ENCODE measurements at regions not wholly inside any gene's neighbourhood (a gene's known extent, or its start where the extent isn't known, plus 50 kb on each side); places are given as distances from the start of the nearest gene placed in this dataset.

GRCh38 chr12:65602610-65603295 lies 221.5 kb upstream of the HMGA2 start:
- TF ChIP-seq EZH2phosphoT487 (IDR thresholded peaks at IDR 0.05; ENCODE audit: low read depth, severe bottlenecking, unreplicated experiment) (no peak), EZH2 (IDR thresholded peaks at IDR 0.05; ENCODE audit: borderline replicate concordance) (no peak)
- TF ChIP-seq, protein P1, sequence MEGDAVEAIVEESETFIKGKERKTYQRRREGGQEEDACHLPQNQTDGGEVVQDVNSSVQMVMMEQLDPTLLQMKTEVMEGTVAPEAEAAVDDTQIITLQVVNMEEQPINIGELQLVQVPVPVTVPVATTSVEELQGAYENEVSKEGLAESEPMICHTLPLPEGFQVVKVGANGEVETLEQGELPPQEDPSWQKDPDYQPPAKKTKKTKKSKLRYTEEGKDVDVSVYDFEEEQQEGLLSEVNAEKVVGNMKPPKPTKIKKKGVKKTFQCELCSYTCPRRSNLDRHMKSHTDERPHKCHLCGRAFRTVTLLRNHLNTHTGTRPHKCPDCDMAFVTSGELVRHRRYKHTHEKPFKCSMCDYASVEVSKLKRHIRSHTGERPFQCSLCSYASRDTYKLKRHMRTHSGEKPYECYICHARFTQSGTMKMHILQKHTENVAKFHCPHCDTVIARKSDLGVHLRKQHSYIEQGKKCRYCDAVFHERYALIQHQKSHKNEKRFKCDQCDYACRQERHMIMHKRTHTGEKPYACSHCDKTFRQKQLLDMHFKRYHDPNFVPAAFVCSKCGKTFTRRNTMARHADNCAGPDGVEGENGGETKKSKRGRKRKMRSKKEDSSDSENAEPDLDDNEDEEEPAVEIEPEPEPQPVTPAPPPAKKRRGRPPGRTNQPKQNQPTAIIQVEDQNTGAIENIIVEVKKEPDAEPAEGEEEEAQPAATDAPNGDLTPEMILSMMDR (IDR thresholded peaks at IDR 0.05; ENCODE audit: poor library complexity) = peak; percentile 75
- peak; percentile 89 for DNase-seq (ENCODE audit: low spot score)
- Histone ChIP-seq H3K9me2 (replicated peaks; ENCODE audit: insufficient read depth) (no peaks in the 10 kb centered on the region), H3K27me3 (no peaks in the 10 kb centered on the region), H3K36me3 (replicated peaks; ENCODE audit: insufficient read depth, low read depth) (no peaks in the 10 kb centered on the region), H3K4me1 (ENCODE audit: insufficient read depth) (peaks cover 15% of the 10 kb centered on the region), H4K20me1 (ENCODE audit: insufficient read depth, poor library complexity, severe bottlenecking) (no peaks in the 10 kb centered on the region), H3K4me2 (peak overlapping the region; percentile 52), H2AFZ (no peak overlapping the region), H3K9me3 (ENCODE audit: low read depth) (no peaks in the 10 kb centered on the region), H3K27ac (peak overlapping the region; percentile 51), H3K79me2 (no peaks in the 10 kb centered on the region), H3K4me3 (no peak overlapping the region)
- WGBS (ENCODE audit: low lambda C conversion rate, missing lambda C conversion rate) = 36% methylated on average over 11 of the region's 11 CpGs

GRCh38 chr12:65603438-65604351 lies 220.6 kb upstream of the HMGA2 start:
- no peaks in the 10 kb centered on the region for H3K36me3 ChIP-seq (replicated peaks; ENCODE audit: insufficient read depth, low read depth)
- no peaks in the 10 kb centered on the region for H3K79me2 ChIP-seq
- TF ChIP-seq EZH2 (IDR thresholded peaks at IDR 0.05; ENCODE audit: borderline replicate concordance) (no peak), EZH2phosphoT487 (IDR thresholded peaks at IDR 0.05; ENCODE audit: low read depth, severe bottlenecking, unreplicated experiment) (no peak)
- TF ChIP-seq, protein P1 (IDR thresholded peaks at IDR 0.05; ENCODE audit: poor library complexity) = no peak
- WGBS (ENCODE audit: low lambda C conversion rate, missing lambda C conversion rate) = 58% methylated on average over 8 of the region's 8 CpGs
- H3K4me2 ChIP-seq = peak overlapping the region; percentile 52
- DNase-seq (ENCODE audit: low spot score) = peak; percentile 30
- H3K4me3 ChIP-seq = no peak overlapping the region
- H2AFZ ChIP-seq = no peak overlapping the region
- H3K4me1 ChIP-seq (ENCODE audit: insufficient read depth) = peaks cover 15% of the 10 kb centered on the region
- no peaks in the 10 kb centered on the region for H3K9me2 ChIP-seq (replicated peaks; ENCODE audit: insufficient read depth)
- H4K20me1 ChIP-seq (ENCODE audit: insufficient read depth, poor library complexity, severe bottlenecking) = no peaks in the 10 kb centered on the region
- H3K9me3 ChIP-seq (ENCODE audit: low read depth) = no peaks in the 10 kb centered on the region
- peak overlapping the region; percentile 51 for H3K27ac ChIP-seq
- no peaks in the 10 kb centered on the region for H3K27me3 ChIP-seq

GRCh38 chr12:65605019-65605418 lies 219.3 kb upstream of the HMGA2 start:
- H3K79me2 ChIP-seq = no peaks in the 10 kb centered on the region
- H3K27me3 ChIP-seq = no peaks in the 10 kb centered on the region
- no peak overlapping the region for H3K27ac ChIP-seq
- H3K9me3 ChIP-seq (ENCODE audit: low read depth) = no peaks in the 10 kb centered on the region
- H3K9me2 ChIP-seq (replicated peaks; ENCODE audit: insufficient read depth) = no peaks in the 10 kb centered on the region
- TF ChIP-seq, protein P1 (IDR thresholded peaks at IDR 0.05; ENCODE audit: poor library complexity) = no peak
- TF ChIP-seq EZH2 (IDR thresholded peaks at IDR 0.05; ENCODE audit: borderline replicate concordance) (no peak), EZH2phosphoT487 (IDR thresholded peaks at IDR 0.05; ENCODE audit: low read depth, severe bottlenecking, unreplicated experiment) (no peak)
- H3K4me3 ChIP-seq = no peak overlapping the region
- H3K4me1 ChIP-seq (ENCODE audit: insufficient read depth) = peaks cover 15% of the 10 kb centered on the region
- 91% methylated on average over 2 of the region's 2 CpGs for WGBS (ENCODE audit: low lambda C conversion rate, missing lambda C conversion rate)
- no peak overlapping the region for H3K4me2 ChIP-seq
- no peaks in the 10 kb centered on the region for H4K20me1 ChIP-seq (ENCODE audit: insufficient read depth, poor library complexity, severe bottlenecking)
- H2AFZ ChIP-seq = no peak overlapping the region
- H3K36me3 ChIP-seq (replicated peaks; ENCODE audit: insufficient read depth, low read depth) = no peaks in the 10 kb centered on the region
- no peak for DNase-seq (ENCODE audit: low spot score)

Measured in hepatocyte (in vitro differentiated cells).